ENCODE measurements at regions not wholly inside any gene's neighbourhood (a gene's known extent, or its start where the extent isn't known, plus 50 kb on each side); places are given as distances from the start of the nearest gene placed in this dataset.

GRCh38 chr15:31560643-31561042 is 234.0 kb downstream of the KLF13 start:
- intact Hi-C loops (cut with micrococcal nuclease) = no loop called here
- H3K4me1 Mint-ChIP-seq = no peaks in the 10 kb centered on the region
- H3K4me3 Mint-ChIP-seq = no peak overlapping the region
- H3K27me3 Mint-ChIP-seq = no peaks in the 10 kb centered on the region
- no peak for DNase-seq
- H3K36me3 Mint-ChIP-seq (ENCODE audit: low read depth) = no peaks in the 10 kb centered on the region
- no peaks in the 10 kb centered on the region for H3K9me3 Mint-ChIP-seq
- ATAC-seq (ENCODE audit: low read depth) = no peak
- no peak overlapping the region for H3K27ac Mint-ChIP-seq
- TF ChIP-seq CTCF (IDR thresholded peaks at IDR 0.05) = no peak
- POLR2A ChIA-PET = no interaction called here
- CTCF ChIA-PET = no interaction called here

- Mint-ChIP-seq H3K4me1 (no peaks in the 10 kb centered on the region), H3K4me3 (no peak overlapping the region), H3K9me3 (no peaks in the 10 kb centered on the region), H3K36me3 (ENCODE audit: low read depth) (no peaks in the 10 kb centered on the region), H3K27me3 (no peaks in the 10 kb centered on the region), H3K27ac (no peak overlapping the region)
- intact Hi-C loops (cut with micrococcal nuclease) = no loop called here
- TF ChIP-seq CTCF (IDR thresholded peaks at IDR 0.05) = no peak
- POLR2A ChIA-PET = no interaction called here
- CTCF ChIA-PET = no interaction called here
- DNase-seq (no peak), ATAC-seq (ENCODE audit: low read depth) (no peak)
Measured at GRCh38 chr15:31561156-31561555, 234.5 kb downstream of the KLF13 start.

- no peak for TF ChIP-seq CTCF (IDR thresholded peaks at IDR 0.05)
- H3K4me3 Mint-ChIP-seq = no peak overlapping the region
- no peaks in the 10 kb centered on the region for H3K4me1 Mint-ChIP-seq
- intact Hi-C loops (cut with micrococcal nuclease) = no loop called here
- DNase-seq (no peak), ATAC-seq (ENCODE audit: low read depth) (no peak)
- no peaks in the 10 kb centered on the region for H3K27me3 Mint-ChIP-seq
- H3K36me3 Mint-ChIP-seq (ENCODE audit: low read depth) = no peaks in the 10 kb centered on the region
- no peak overlapping the region for H3K27ac Mint-ChIP-seq
- ChIA-PET POLR2A (no interaction called here), CTCF (no interaction called here)
- peaks cover 6% of the 10 kb centered on the region for H3K9me3 Mint-ChIP-seq
Measured at GRCh38 chr15:31563001-31563400, 236.4 kb downstream of the KLF13 start.

GRCh38 chr15:31563421-31563820 is 236.8 kb downstream of the KLF13 start:
- H3K36me3 Mint-ChIP-seq (ENCODE audit: low read depth) = no peaks in the 10 kb centered on the region
- intact Hi-C loops (cut with micrococcal nuclease) = no loop called here
- CTCF ChIA-PET = no interaction called here
- peaks cover 9% of the 10 kb centered on the region for H3K9me3 Mint-ChIP-seq
- DNase-seq (no peak), ATAC-seq (ENCODE audit: low read depth) (no peak)
- H3K27me3 Mint-ChIP-seq = no peaks in the 10 kb centered on the region
- no peak overlapping the region for H3K4me3 Mint-ChIP-seq
- H3K27ac Mint-ChIP-seq = no peak overlapping the region
- TF ChIP-seq CTCF (IDR thresholded peaks at IDR 0.05) = no peak
- POLR2A ChIA-PET = no interaction called here
- no peaks in the 10 kb centered on the region for H3K4me1 Mint-ChIP-seq

- Mint-ChIP-seq H3K4me1 (no peaks in the 10 kb centered on the region), H3K27ac (no peak overlapping the region), H3K36me3 (ENCODE audit: low read depth) (no peaks in the 10 kb centered on the region), H3K4me3 (no peak overlapping the region), H3K9me3 (peaks cover 12% of the 10 kb centered on the region), H3K27me3 (peaks cover 16% of the 10 kb centered on the region)
- ATAC-seq (ENCODE audit: low read depth) (no peak), DNase-seq (no peak)
- ChIA-PET POLR2A (no interaction called here), CTCF (no interaction called here)
- intact Hi-C loops (cut with micrococcal nuclease) = no loop called here
- TF ChIP-seq CTCF (IDR thresholded peaks at IDR 0.05) = no peak
Measured at GRCh38 chr15:31567861-31568260, 241.2 kb downstream of the KLF13 start.

All from activated B cell treated with CpG ODN at 0.5 μM for 24 hours (primary cell).